ENCODE measurements at regions not wholly inside any gene's neighbourhood (a gene's known extent, or its start where the extent isn't known, plus 50 kb on each side); places are given as distances from the start of the nearest gene placed in this dataset.

DNA sequence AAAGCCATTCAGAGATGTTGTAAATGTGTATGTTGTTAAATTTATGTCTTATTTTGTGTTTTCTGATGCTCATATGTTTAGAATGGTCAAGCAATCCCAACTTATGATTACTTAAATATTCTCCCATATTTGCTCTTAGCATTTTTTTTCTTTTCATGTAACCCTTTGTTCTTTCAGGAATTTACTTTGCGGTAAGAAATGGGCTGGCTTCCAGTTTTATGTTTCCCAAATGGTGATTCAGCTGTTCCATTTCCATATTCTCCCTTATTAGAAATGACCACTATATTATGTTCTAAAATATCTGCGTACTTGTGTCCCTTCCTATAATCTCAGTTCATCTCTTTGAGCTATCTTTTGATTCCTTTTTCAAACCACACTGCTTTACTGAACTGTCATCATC lies 113.7 kb downstream of the CDH26 start:
- no peak for TF ChIP-seq ZNF501 (tag by site-specific recombination; IDR thresholded peaks at IDR 0.05)
- TF ChIP-seq, protein P1, sequence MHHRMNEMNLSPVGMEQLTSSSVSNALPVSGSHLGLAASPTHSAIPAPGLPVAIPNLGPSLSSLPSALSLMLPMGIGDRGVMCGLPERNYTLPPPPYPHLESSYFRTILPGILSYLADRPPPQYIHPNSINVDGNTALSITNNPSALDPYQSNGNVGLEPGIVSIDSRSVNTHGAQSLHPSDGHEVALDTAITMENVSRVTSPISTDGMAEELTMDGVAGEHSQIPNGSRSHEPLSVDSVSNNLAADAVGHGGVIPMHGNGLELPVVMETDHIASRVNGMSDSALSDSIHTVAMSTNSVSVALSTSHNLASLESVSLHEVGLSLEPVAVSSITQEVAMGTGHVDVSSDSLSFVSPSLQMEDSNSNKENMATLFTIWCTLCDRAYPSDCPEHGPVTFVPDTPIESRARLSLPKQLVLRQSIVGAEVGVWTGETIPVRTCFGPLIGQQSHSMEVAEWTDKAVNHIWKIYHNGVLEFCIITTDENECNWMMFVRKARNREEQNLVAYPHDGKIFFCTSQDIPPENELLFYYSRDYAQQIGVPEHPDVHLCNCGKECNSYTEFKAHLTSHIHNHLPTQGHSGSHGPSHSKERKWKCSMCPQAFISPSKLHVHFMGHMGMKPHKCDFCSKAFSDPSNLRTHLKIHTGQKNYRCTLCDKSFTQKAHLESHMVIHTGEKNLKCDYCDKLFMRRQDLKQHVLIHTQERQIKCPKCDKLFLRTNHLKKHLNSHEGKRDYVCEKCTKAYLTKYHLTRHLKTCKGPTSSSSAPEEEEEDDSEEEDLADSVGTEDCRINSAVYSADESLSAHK (tag by site-specific recombination; IDR thresholded peaks at IDR 0.05): no peak
- TF ChIP-seq, protein P2, sequence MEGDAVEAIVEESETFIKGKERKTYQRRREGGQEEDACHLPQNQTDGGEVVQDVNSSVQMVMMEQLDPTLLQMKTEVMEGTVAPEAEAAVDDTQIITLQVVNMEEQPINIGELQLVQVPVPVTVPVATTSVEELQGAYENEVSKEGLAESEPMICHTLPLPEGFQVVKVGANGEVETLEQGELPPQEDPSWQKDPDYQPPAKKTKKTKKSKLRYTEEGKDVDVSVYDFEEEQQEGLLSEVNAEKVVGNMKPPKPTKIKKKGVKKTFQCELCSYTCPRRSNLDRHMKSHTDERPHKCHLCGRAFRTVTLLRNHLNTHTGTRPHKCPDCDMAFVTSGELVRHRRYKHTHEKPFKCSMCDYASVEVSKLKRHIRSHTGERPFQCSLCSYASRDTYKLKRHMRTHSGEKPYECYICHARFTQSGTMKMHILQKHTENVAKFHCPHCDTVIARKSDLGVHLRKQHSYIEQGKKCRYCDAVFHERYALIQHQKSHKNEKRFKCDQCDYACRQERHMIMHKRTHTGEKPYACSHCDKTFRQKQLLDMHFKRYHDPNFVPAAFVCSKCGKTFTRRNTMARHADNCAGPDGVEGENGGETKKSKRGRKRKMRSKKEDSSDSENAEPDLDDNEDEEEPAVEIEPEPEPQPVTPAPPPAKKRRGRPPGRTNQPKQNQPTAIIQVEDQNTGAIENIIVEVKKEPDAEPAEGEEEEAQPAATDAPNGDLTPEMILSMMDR (tag by site-specific recombination; IDR thresholded peaks at IDR 0.05): no peak
- no peak for TF ChIP-seq ZNF626 (tag by site-specific recombination; IDR thresholded peaks at IDR 0.05)
- TF ChIP-seq, protein P3, sequence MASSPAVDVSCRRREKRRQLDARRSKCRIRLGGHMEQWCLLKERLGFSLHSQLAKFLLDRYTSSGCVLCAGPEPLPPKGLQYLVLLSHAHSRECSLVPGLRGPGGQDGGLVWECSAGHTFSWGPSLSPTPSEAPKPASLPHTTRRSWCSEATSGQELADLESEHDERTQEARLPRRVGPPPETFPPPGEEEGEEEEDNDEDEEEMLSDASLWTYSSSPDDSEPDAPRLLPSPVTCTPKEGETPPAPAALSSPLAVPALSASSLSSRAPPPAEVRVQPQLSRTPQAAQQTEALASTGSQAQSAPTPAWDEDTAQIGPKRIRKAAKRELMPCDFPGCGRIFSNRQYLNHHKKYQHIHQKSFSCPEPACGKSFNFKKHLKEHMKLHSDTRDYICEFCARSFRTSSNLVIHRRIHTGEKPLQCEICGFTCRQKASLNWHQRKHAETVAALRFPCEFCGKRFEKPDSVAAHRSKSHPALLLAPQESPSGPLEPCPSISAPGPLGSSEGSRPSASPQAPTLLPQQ (tag by site-specific recombination; IDR thresholded peaks at IDR 0.05): no peak
- no peak for TF ChIP-seq TRIM28 (IDR thresholded peaks at IDR 0.05; ENCODE audit: borderline replicate concordance, low read length)
- TF ChIP-seq ZNF138 (tag by site-specific recombination; IDR thresholded peaks at IDR 0.05; ENCODE audit: borderline replicate concordance): no peak
- TF ChIP-seq BCL11B (tag by site-specific recombination; IDR thresholded peaks at IDR 0.05; ENCODE audit: low read depth): no peak
- no peak for TF ChIP-seq OVOL3 (tag by site-specific recombination; IDR thresholded peaks at IDR 0.05)

Measured in HEK293 (cell line).